HG03342 (cell line): ENCODE measurements at regions not wholly inside any gene's neighbourhood (a gene's known extent, or its start where the extent isn't known, plus 50 kb on each side); places are given as distances from the start of the nearest gene placed in this dataset.
"Not testable (repeated sequence)": the region's sequence is repeated elsewhere in the genome, so short reads cannot be mapped to it uniquely, and the experiment has no call there.

Experiments used
- ATAC-seq: cut with Tn5 transposase; IDR thresholded peaks from one replicate; pipeline ENCODE4 v1.9.1; 2021; ENCODE audit warnings: mild to moderate bottlenecking, moderate library complexity; ENCODE audit not compliant: unreplicated experiment

DNA sequence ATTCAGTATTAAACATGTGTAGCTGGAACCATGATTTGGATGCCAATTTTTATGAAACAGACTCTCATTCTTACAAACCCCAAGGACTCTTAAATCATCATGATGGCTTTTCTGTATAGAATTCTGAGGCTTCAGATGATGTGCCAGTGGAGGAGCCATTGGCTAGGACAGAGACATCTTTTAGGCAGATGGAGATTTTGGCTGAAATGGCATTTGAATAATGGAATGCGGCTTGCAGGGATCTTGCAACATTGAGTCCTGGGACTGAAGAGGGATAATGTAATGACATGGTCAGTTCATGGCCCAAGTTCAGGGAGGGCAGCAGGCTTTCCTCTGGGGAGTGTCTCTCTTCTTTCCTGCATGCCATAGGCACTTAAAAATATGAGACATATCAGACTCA is 172.4 kb downstream of the ABCA8 start:
- ATAC-seq, result no peak

DNA sequence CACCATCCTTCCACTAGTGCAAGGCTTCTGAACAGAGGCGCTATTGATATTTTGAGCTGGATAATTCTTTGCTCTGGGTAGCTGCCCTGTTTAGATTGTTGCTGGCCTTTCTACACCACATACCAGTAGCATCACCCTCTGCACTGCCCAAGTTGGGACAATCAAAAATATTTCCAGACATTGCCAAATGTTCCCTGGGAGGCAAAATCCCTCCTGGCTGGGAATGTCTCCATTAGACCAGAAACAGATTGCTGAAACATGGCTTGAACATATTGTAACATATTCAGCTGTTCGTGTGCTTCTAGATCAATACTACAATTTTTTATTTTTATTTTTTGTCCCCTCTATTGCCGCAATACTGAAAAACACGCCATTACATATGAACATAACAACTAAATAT is 174.6 kb downstream of the ABCA8 start:
- no peak for ATAC-seq

DNA sequence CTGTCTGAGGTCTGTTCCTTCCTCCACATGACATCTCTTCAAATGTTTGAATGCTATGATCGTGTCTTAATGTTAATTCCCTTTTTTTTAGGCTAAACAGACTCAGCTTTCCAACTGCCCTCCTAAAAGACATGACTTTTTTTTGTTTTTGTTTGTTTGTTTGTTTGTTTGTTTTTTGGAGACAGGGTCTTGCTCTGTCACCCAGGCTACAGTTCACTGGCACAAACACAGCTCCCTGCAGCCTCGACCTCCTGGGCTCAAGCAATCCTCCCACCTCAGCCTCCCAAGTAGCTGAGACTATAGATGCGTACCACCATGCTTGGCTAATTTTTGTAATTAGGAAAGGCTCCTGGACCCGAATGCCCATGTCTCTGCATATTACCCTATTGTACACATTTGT is 176.5 kb downstream of the ABCA8 start:
- no peak for ATAC-seq

DNA sequence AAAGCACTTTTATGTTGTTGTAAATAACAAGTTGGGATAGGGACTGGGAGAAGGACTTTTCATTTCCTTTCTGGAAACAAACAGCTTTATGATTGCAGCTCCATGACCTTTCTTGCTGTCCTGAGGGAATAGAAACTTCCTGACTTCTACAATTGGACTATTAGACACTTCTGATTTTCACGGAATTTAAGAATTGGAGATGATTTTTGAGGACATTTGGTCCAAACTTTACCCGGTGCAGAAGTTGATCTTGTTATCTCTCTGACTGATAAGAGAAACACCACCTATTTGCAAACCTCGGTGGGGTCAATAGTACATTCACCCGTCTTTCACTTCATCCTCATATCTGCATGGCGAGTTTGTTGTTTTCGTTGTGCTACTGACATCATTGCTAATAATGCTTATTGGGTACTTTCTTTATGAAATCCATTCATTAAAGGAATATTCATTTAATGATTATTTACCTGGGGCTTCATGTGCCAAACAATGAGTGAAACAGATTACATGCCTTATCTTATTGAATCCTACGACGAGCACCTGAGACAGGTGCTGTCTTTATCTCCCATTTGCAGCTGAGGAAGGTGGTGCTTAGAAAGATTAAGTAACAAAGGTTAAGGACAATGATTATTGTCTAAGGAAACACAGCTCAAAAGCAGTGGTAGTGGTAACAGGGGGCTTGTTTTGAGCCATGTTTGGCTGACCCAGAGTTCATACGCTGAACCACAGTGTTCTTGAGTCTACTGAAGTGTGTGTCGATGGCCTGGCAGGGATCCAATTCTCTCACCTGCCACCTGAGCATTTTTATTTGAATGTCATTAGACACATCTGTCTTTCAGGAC is 176.9 kb upstream of the FAM20A start:
- ATAC-seq, result no peak

GRCh38 chr17:68777243-68777855 is 176.2 kb upstream of the FAM20A start:
- ATAC-seq, result no peak

GRCh38 chr17:68776451-68776850 is 175.3 kb upstream of the FAM20A start:
- no peak for ATAC-seq

DNA sequence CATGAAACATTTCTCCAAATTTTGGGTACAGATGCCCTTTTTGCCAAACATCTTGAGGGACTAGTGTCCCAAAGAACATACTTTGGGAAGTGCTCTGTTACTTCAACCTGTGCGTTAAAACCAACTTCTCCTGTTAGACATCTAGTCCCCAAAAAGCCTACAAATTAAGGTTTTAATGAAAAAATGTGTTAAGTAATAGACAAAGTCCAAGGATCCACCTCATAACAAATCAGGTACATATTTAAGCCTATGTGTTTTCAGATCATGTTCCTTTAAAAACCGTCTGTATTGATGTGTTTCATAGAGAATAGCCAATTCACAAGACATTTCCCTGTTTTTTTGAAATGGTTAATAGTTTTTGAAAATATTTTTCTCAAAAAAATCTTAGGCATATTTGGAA is 174.8 kb upstream of the FAM20A start:
- ATAC-seq, result no peak

DNA sequence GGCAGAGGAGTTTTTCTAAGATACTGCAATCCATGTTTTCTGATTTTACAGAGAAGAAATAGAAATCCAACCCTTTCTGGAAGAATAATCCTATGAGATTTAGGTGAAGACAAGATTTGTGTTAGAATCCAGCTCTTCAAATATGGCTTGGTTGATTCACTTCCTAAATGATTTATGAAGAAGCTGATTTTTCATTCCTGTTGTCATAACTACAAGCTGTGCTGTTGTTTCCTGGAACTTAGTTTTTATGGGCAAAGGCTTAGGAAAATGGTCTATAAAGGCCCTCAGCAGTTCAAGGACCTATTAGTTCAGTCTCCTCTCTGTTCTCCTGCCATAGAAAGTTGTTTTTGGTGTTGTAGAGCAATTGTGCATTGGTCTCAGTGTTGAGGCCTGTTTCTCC is 174.2 kb upstream of the FAM20A start:
- no peak for ATAC-seq

GRCh38 chr17:68771867-68772515 is 170.8 kb upstream of the FAM20A start:
- ATAC-seq, result peak; percentile 76

- ATAC-seq, result no peak
Measured at GRCh38 chr17:68768804-68769203, 167.6 kb upstream of the FAM20A start.

DNA sequence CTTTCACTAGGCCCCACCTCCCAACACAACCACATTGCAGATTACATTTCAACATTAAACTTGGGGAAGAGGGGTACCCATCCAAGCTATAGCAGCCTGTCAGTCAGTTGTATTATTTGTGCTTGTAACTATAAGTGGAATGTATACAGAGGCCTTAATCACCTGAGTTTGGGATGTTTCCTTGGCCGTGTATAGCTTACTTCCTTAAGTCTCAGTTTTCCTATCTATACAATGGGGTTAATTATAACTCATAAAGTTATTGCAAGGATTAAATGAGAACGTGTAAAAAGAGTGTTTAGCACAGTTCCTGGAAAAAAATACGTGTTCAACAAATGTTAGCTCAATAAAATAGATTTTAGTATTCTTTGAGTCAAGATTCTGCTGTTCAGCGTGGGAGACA is 165.5 kb upstream of the FAM20A start:
- ATAC-seq, result no peak

- ATAC-seq, result no peak
Measured at GRCh38 chr17:68763562-68763961, 162.4 kb upstream of the FAM20A start.

DNA sequence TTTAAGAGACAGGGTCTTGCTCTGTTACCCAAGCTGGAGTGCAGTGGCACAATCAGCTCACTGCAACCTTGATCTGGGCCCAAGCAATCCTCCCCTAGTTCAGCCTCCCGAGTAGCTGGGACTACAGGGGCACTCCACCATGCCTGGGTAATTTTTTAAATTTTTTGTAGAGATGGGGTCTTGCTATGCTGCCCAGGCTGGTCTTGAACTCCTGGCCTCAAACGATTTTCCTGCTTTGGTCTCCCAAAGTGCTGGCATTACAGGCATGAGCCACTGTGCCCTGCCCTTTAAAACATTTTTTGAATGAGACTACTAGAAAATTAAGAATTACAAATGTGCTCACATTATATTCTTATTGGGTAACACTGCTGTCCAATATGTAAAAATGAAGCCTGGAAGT is 161.7 kb upstream of the FAM20A start:
- ATAC-seq, result no peak

GRCh38 chr17:68760141-68760475 is 158.9 kb upstream of the FAM20A start:
- ATAC-seq, result no peak

DNA sequence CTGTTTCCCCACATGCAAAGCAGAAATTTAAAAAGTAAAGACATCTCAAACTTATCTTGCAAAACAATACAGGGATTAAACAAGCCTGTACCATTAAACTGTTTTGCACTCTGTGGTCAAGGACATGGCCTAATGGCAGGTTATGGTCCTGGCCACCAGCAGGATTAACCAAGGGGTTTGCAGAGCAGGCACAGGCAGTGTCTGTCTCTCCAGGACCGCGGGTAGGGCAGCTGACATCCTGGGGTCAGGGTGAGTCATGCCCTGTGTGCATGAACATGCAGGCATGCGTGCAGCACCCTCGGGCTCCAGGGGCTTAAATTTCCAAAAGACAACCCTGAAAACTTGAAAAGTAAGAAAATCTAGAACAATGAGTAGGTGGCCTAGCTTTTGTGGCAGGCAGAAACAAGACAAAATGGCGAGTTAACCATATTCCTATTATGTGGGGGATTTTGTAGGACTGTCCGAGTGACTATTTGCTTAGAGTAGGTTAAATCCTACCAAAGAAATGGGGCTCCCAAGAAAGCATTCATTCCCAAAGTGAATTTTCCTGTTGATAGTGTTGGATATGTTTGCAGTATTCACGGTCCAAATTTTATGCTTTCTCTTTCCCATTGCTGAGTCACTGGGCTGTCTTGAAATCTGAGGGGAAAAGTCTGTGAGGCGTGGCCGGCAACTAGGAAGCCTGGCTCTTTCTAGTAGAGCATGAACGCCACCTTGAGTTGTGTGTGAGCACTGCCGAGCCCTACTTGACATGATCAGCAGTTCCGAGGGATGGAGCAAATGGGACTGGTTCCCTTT is 158.4 kb upstream of the FAM20A start:
- ATAC-seq, result peak; percentile 87

GRCh38 chr17:68759002-68759342 is 157.8 kb upstream of the FAM20A start:
- ATAC-seq, result no peak

- ATAC-seq, result not testable (repeated sequence)
Measured at GRCh38 chr17:68757866-68758757, 156.9 kb upstream of the FAM20A start.

- ATAC-seq, result no peak
Measured at GRCh38 chr17:68753985-68754769, 153.0 kb upstream of the FAM20A start.

DNA sequence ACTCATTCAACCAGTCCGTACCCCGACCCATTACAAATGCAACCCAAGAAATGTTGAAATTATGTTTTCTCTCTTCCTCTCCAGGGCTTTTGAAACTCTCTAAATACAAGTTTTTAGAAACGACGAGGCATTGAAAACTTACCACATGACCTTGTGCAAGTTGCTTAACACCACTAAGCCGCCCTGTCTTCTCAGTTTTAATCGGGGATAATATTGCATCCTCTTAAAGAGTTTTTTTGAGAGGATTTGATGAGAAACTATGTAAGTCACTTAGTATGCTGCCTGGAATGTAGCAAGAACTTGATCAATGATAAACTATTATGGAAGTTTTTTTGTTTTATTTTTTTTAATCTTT is 149.0 kb upstream of the FAM20A start:
- ATAC-seq, result no peak
